EL (cell line): ENCODE measurements at regions not wholly inside any gene's neighbourhood (a gene's known extent, or its start where the extent isn't known, plus 50 kb on each side); places are given as distances from the start of the nearest gene placed in this dataset.

Source experiments
- DNase-seq: peaks from one replicate; pipeline ENCODE4 v3.0.0-alpha.2; 2016

DNA sequence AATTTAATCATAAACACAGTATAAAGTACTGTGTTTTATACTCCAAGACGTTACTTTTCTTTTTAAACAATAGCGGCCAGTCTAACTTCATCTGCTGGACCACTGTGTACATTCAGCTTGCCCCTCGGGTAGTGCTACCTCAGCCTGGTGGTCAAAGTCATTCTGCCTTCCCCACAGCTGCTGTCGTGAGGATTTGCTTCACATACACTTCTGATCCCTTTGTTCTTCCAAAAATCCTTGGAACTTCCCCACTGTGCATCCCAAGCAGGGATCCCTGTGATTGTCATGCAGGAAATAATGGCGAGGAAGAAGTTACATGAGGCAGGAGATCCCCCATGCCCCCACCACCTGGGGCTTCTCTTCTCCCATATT lies 234.9 kb upstream of the STARD13 start:
- DNase-seq, result no peak

GRCh38 chr13:33524086-33524485 lies 238.5 kb upstream of the STARD13 start:
- peak; percentile 92 for DNase-seq

DNA sequence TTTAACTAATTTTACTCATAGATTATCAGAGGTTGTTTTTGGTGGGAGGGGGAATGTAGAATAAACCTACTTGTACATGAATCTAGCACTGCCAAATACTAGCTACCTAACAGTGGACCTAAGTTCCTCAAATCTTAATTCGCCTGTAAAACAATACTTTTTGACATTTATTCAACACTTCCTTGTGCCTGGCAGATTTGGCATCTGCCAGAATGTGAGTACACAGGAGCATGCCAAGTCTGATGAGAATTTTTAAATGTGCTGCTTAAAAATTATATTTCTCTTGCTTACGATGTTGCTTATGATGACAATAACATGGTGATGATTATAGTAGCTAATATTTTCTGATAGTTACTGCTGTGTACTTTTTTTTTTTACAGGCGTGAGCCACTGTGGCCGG lies 240.2 kb upstream of the STARD13 start:
- DNase-seq, result no peak

DNA sequence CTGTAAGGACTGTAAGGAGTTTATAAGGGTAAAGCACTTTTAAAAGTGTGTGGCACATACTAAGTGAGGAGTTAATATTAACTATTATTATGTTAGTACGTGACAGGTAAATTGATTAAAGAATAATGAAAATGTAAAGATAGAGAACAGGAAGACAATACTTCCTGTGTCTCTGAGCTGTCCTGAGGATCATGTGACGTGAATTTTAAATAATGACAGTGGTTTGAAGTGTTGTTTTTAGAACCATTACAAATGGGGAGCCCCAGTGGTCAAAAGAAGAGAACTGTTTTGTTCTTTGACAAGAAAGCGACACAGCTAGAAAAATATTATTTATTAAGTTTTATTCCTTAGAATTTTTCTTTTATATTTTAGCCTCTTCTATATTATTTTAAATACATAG lies 241.2 kb upstream of the STARD13 start:
- no peak for DNase-seq

DNA sequence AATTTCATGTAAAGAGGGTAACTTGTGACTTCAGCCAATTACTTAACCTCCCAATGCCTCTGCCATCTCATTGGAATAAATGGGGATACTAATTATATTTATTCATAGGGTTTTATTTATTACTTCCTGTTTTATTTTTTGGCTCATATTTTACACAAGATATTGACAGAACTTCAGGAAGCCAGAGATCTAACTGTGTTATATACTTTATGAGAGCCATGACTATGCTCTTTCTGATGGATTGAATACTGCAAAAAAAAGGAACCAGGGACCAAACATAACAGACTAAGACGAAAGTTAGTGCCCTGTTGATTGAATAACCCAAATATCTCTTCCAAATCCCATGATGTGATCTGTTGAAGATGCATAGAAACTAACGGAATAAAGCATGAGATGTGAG lies 243.3 kb upstream of the STARD13 start:
- no peak for DNase-seq

- DNase-seq, result no peak
These were observed 245.9 kb upstream of the STARD13 start for GRCh38 chr13:33531484-33531883.

DNA sequence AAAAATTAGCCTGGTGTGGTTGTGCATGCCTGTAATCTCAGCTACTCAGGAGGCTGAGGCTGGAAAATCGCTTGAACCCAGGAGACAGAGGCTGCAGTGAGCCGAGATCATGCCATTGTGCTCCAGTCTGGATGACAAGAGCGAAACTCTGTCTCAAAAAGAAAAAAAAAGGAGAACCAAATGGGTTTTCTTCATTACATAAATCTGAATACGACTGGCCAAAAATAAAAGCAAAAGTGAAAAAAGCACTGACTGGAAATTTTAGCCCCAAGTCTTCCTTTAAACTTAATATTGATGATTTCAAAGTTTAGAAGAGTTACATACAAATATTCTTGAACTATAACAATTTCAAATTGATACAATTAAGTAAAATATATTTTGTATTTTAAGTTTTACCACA lies 249.5 kb upstream of the STARD13 start:
- no peak for DNase-seq

- DNase-seq, result no peak
These were observed 251.0 kb upstream of the STARD13 start for GRCh38 chr13:33536601-33537000.

- peak; percentile 67 for DNase-seq
These were observed 251.5 kb upstream of the STARD13 start for GRCh38 chr13:33537026-33537425.

GRCh38 chr13:33537676-33538075 lies 252.1 kb upstream of the STARD13 start:
- no peak for DNase-seq

DNA sequence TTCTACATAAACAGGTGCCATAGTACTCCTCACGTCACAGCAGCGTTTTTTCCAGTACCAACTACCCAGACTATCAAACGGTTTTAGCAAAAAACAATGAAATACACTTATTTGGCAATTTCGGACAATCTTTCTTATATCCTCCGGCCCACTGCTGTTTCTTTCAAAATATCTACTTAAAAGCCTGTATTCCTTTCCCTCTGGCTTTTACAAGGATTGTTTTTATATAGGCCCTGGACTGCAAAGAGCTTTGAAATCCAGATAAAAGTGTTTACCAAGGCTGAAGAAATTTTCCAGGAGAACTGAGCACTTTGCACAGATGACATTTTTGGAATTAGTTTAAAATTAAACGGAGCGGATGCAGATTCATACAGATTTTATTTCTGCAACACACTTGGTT lies 255.9 kb upstream of the STARD13 start:
- DNase-seq, result no peak

GRCh38 chr13:33541962-33542308 lies 256.4 kb upstream of the STARD13 start:
- DNase-seq, result no peak

DNA sequence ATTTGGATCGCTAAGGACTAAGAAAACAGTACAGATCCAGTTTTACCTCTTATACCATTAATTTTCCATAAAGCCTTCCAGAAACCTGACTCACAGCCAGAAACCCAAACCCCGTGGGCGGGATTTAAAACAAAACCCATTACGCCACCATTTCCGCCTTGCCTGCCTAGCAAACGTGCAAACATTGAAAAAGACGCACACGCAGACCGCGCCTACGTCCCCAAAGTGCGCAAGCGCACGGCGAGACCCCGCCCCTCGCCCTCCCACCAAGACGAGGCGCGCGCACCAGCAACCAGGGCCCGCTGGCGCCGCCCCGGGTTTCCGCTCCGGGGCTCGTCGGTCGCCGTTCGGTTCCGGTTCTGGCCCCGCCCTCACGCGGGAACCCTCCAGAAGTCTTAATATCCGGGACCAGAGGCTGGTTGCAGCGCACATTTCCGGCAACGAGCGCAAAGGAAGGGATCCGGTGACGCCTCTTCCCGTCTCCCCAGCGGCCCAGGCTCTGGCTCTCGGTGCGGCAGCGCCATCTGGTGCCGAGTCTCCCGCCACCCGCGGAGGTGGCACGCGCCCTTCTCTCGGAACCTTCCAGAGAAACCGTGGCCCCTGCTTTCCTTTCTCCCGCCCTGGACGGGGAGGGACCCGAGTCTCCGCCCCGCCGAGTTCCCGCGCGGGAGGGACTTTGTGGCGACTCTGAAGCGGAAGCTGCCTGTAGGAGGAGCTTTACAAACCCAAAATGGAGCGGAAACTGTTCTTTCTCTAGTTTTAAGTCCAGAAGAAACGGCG lies 256.9 kb upstream of the STARD13 start:
- peak; percentile 99 for DNase-seq

DNA sequence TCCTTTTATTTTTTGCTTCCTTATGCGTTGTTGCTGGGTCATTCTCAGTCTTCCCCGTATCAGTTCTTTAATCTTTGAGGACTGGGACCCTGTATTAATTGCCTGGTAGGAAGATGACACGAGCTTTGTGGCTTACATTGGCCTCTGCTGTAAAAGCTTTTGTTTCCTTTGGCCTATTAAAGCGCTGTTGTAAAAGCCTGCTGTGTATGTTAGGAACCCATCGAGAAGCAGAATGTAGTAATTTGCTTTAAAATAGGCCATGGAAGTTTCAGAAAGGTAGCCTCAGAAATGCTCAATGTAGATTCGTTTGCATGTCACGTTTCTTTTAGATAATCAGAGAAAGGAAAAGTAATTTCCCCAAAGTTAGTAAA lies 257.5 kb upstream of the STARD13 start:
- no peak for DNase-seq

DNA sequence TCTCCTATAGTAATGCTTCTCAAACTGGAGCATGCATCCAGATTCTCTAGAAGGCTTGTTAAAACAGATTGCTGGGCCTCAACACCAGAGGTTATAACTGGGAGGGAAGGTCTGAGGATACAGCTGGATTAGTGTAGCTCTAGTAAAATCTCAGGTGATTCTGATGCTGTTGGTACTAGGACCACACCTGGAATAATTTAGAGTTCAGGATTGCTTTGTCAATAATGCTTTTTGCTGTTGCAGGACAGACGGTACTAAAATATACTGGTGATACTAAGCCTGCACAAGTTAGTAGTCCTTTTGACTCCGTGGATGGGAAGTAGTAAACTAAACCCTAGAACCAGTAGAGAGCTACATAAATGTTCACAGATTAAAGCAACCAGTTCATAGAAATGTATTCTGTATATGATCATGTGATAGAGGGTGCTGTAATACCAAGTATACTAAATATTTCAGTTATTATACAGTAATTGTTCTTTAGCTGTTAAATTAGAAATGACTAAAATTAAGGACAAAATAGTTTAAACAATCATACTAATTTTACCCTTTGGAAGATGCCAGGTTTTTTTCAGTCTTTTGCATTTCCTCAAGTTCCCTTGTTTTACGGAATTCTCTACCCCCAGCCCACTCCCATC lies 258.2 kb upstream of the STARD13 start:
- no peak for DNase-seq

- no peak for DNase-seq
These were observed 258.8 kb upstream of the STARD13 start for GRCh38 chr13:33544308-33544707.

GRCh38 chr13:33545492-33545891 lies 259.9 kb upstream of the STARD13 start:
- no peak for DNase-seq

DNA sequence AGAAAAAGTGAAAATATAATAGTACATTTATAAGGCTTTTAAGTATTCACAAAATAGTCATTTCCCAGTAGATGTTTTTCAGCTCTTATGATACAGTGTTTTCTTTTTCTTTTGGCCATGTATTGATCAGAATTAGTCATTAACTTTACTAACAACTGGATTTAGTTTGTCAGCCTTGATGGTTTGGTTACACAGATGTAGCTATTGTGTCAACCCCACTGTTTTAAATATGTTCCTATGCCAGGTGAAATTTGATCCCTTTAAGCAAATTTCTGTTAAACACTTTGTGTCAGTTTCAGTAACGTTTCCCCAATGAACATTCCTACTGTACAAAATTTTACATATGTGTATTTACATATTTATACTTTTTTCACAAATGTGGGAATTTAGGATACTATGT lies 261.5 kb upstream of the STARD13 start:
- DNase-seq, result no peak

DNA sequence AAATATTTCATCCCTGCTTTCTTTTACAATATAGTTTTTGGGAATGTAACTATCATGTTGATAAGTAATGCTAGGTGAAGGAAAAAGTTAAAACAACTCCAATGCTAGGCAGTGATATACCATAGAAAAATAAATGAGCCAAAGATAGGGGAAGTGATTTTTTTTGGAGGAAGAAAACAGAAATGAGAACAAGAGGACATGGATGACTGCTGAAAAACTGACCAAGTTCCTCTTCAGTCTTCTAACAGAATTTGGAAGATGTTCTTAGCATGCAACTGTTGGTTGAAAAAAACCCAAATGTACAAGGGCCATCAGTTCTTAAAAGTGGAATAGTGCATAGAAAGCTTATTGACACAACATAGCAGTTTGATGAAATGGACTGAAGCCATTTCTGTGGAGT lies 262.5 kb upstream of the STARD13 start:
- no peak for DNase-seq

DNA sequence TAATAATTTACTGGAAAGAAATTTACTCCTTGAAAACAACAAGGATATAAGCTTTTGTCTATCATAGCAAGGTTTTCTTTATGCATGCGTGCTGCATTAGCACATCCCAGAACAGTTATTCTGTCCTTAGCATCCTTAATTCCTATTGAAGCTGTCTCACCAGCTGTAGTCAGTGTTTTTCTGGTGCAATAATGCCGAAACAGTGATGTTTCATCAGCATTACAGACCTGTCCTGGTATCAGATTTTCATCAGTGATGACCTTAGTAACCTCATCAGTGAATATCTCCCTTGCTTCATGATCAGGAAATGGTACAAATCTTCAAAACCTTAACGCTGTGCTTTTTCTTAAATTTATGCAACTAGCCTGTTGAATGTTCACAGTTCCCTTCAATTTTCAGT lies 264.7 kb upstream of the STARD13 start:
- no peak for DNase-seq

DNA sequence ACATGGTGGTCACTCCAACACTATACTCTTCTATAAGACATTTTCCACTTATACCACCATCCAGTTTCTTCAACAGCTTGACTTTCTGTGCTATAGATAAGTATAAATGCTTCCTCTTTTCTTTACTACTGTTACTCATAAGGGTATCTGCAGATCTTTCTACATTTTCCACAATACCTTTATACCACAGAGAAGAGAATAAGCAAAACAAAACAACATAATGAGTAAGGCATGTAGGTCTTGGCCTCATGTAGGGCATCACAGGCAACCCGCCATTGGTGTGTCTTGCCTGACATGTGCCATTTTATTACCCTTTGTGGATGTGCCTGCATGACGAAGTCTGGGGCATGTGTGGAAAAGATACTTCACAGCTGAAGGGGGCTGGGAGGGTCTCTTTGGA lies 265.3 kb upstream of the STARD13 start:
- DNase-seq, result no peak

DNA sequence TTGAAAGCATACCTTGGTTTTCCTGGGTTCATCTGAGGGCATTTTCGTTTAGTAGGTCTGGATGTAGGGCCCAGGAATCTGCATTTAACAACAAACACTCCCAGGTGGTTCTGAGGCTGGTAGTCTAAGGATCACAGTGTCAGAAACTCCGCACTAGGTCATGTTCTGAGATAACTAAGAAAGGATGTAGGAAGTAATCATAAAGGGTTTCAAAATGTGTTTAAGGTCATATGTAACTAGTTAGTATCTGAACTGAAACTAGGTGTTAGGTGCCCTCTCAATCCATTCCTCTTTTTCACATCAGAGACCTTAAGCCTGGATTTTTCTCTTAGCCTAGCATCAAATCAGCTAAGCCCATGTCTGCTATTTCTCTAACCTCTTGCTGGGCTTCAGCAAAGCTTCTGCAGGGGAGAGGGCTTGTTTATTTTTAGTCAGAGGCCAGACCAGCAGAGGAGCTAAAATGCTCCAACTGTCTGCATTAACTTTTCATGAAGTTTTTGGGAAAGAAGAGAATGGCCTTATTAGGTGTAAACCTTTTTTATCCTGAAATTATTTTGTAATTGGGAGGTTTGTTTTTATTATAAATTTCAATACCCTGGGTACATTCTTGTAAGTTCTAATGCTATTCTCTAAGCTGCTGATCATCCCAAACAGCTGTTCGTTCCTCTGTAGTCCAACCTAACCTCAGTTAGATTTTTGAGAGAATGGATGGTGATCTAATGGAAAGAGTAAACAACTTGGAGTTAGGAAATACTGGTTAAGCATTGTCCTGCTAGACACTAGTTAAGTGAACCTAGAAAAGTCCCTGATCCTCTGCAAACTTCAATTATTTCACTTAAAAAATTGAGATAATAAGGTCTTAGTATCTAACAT lies 262.8 kb upstream of the RFC3 start:
- no peak for DNase-seq

GRCh38 chr13:33556828-33557227 lies 261.1 kb upstream of the RFC3 start:
- DNase-seq, result no peak

- no peak for DNase-seq
These were observed 257.2 kb upstream of the RFC3 start for GRCh38 chr13:33560726-33561125.
